ENCODE measurements at regions not wholly inside any gene's neighbourhood (a gene's known extent, or its start where the extent isn't known, plus 50 kb on each side); places are given as distances from the start of the nearest gene placed in this dataset.
A peak's percentile ranks its signal among the peaks of the same experiment; 100 is the strongest.

GRCh38 chr6:87938287-87938686 lies 109.4 kb upstream of the SPACA1 start:
- no peak for DNase-seq (ENCODE audit: low read depth in 4 of 4, low spot score in 3 of 4)

- no peak for DNase-seq (ENCODE audit: low read depth in 4 of 4, low spot score in 3 of 4)
These were observed 111.6 kb upstream of the SPACA1 start for GRCh38 chr6:87936065-87936464.

GRCh38 chr6:87935196-87935595 lies 112.4 kb upstream of the SPACA1 start:
- no peak for DNase-seq (ENCODE audit: low read depth in 4 of 4, low spot score in 3 of 4)

GRCh38 chr6:87932361-87932760 lies 115.3 kb upstream of the SPACA1 start:
- DNase-seq (ENCODE audit: low read depth in 4 of 4, low spot score in 3 of 4) = no peak

- DNase-seq (ENCODE audit: low read depth in 4 of 4, low spot score in 3 of 4) = peak; percentile 52 to 72 (median 58)
These were observed 117.8 kb upstream of the SPACA1 start for GRCh38 chr6:87929843-87930288.

- no peak for DNase-seq (ENCODE audit: low read depth in 4 of 4, low spot score in 3 of 4)
These were observed 121.0 kb upstream of the SPACA1 start for GRCh38 chr6:87926687-87927086.

GRCh38 chr6:87926072-87926471 lies 121.6 kb upstream of the SPACA1 start:
- DNase-seq (ENCODE audit: low read depth in 4 of 4, low spot score in 3 of 4) = no peak

GRCh38 chr6:87925373-87926060 lies 122.1 kb upstream of the SPACA1 start:
- no peak for DNase-seq (ENCODE audit: low read depth in 4 of 4, low spot score in 3 of 4)

GRCh38 chr6:87923389-87924050 lies 124.1 kb upstream of the SPACA1 start:
- no peak for DNase-seq (ENCODE audit: low read depth in 4 of 4, low spot score in 3 of 4)

GRCh38 chr6:87922947-87923330 lies 124.7 kb upstream of the SPACA1 start:
- DNase-seq (ENCODE audit: low read depth in 4 of 4, low spot score in 3 of 4) = no peak

GRCh38 chr6:87922196-87922946 lies 125.3 kb upstream of the SPACA1 start:
- DNase-seq (ENCODE audit: low read depth in 4 of 4, low spot score in 3 of 4) = no peak

GRCh38 chr6:87921034-87921433 lies 126.6 kb upstream of the SPACA1 start:
- DNase-seq (ENCODE audit: low read depth in 4 of 4, low spot score in 3 of 4) = no peak

GRCh38 chr6:87920245-87920644 lies 127.4 kb upstream of the SPACA1 start:
- no peak for DNase-seq (ENCODE audit: low read depth in 4 of 4, low spot score in 3 of 4)

GRCh38 chr6:87919416-87919815 lies 128.2 kb upstream of the SPACA1 start:
- DNase-seq (ENCODE audit: low read depth in 4 of 4, low spot score in 3 of 4) = no peak

- no peak for DNase-seq (ENCODE audit: low read depth in 4 of 4, low spot score in 3 of 4)
These were observed 128.6 kb upstream of the SPACA1 start for GRCh38 chr6:87919001-87919400.

- DNase-seq (ENCODE audit: low read depth in 4 of 4, low spot score in 3 of 4) = no peak
These were observed 129.1 kb upstream of the SPACA1 start for GRCh38 chr6:87918461-87918941.

- no peak for DNase-seq (ENCODE audit: low read depth in 4 of 4, low spot score in 3 of 4)
These were observed 129.8 kb upstream of the SPACA1 start for GRCh38 chr6:87917886-87918285.

- no peak for DNase-seq (ENCODE audit: low read depth in 4 of 4, low spot score in 3 of 4)
These were observed 131.2 kb upstream of the SPACA1 start for GRCh38 chr6:87916446-87916845.

- DNase-seq (ENCODE audit: low read depth in 4 of 4, low spot score in 3 of 4) = no peak
These were observed 132.8 kb upstream of the SPACA1 start for GRCh38 chr6:87914637-87915395.

GRCh38 chr6:87913974-87914373 lies 133.7 kb upstream of the SPACA1 start:
- DNase-seq (ENCODE audit: low read depth in 4 of 4, low spot score in 3 of 4) = no peak

- DNase-seq (ENCODE audit: low read depth in 4 of 4, low spot score in 3 of 4) = no peak
These were observed 135.5 kb upstream of the SPACA1 start for GRCh38 chr6:87912102-87912501.

Data from right renal pelvis (tissue), 4 donors.